HG03469 (cell line): ENCODE measurements at regions not wholly inside any gene's neighbourhood (a gene's known extent, or its start where the extent isn't known, plus 50 kb on each side); places are given as distances from the start of the nearest gene placed in this dataset.

Source experiments
- ATAC-seq: cut with Tn5 transposase; IDR thresholded peaks from one replicate; pipeline ENCODE4 v1.9.1; 2021; ENCODE audit warnings: mild to moderate bottlenecking, moderate library complexity, moderate number of reproducible peaks; ENCODE audit not compliant: unreplicated experiment

DNA sequence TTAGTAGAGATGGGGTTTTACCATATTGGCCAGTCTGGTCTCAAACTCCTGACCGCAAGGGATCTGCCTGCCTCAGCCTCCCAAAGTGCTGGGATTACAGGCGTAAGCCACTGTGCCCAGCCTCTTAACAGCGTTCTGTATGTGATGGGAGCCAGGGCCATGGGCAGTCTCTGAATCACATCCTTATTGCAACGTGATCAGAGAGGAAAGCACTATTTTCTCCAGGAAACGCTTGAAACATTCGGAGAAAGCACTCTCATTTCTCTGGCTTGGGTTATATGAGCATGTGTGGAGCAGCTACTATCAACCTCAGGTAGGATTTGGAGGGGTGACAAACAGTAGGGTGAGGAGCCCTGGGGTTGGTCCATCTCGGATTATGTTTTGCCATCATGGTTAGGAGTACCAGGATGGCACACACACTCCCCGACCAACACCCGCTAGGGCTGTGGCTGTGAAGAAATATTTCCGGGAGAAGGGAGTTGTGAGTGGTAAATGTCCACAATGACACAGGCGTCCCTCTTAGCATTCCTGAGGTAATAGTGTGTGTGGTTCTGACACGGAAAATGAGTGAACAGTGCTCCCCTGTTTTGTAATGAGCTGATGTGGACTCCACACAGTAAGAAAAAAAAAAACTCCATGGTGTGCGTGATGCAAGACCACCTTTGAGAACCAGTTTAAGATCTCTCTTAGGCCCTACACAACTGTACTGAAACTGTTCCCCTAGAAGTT is 406.2 kb upstream of the ZNF608 start:
- ATAC-seq = no peak

DNA sequence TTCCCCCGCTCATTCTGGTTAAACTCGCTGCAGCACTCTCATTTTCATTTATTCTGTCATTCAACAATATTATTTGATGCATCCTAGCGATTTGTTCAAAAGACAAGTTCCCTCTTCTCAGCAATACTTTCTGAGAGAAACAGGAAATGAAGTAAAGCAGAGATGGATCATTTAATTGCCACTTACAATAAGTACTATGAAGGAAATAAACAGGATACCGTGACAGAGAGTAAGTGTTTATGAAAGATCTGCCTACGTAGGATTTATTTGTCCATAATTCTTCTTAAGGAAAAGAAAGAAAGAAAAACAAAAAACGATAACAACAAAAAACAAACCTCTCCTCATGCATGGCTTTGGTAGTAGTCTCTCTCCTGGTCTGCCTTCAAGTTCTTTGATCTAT is 406.8 kb upstream of the ZNF608 start:
- no peak for ATAC-seq

DNA sequence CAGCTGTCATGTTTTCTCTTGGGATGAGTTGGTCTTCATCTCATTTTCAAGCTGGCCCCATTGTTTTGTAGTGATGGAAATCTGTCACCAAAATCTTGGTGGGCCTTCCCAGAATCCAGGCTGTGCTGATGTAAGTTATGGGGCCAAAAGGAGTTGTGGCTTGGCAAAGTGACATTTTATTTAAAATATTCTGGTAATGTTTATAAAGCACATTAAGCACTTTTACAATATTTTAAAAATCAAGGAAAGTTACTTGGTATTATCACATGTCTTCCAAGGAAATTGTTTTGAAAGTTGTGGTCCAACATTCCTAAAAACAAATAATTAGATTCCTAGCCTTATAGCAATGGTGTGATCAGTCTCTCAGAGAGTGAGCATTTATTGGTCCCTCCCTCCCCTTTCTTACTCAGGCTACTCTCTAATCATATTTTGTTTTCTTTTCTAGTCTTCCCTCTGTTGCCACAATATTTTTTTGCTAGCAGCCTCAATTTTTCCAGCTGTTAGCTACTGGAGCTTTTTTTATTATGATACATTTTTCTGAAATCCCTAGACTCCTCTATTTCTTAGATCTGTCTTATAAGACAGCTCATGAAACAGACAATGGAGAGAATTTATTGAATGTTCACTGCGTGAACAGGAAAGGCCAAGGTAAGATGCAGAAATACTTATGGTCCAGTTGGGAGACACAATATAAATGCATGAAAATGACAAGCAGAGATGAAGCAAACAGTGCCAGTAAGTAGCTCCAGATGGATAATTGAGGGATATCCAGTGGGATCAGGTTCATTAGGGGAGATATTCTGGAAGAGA is 408.1 kb upstream of the ZNF608 start:
- ATAC-seq = no peak

DNA sequence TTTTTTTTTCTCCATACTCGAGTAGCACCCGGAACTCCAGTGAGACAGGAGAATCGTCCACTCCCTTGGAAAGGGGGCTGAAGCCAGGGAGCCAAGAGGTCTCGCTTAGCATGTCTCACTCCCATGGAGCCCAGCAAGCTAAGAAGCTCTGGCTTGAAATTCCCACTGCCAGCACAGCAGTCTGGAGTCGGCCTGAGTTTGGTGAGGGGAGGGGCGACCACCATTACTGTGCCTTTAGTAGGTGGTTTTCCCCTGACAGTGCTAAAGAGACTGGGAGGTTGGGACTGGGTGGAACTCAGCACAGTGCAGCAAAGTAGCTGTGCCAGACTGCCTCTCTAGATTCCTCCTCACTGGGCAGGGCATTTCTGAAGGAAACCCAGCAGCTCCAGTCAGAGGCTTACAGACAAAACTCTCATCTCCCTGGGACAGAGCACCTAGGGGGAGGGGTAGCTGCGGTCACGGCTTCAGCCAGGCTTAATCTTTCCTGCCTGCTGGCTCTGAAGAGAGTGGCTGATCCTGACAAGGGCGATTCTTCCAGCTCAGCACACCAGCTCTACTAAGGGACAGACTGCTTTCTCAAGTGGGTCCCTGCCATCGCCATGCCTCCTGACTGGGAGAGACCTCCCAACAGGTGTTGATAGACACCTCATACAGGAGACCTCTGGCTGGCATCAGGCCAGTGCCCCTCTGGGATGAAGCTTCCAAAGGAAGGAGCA is 414.5 kb upstream of the ZNF608 start:
- ATAC-seq = no peak

DNA sequence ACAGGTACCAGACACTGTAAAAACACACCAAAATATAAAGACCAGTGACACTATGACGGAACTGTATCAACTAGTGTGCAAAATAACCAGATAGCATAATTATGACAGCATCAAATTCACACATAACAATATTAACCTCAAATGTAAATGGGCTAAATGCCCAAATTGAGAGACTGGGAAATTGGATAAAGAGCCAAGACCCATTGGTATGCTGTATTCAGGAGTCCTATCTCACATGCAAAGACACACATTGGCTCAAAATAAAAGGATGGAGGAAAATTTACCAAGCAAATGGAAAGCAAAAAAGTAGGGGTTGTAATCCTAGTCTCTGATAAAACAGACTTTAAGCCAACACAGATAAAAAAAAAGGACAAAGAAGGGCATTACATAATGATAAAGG is 416.3 kb upstream of the ZNF608 start:
- no peak for ATAC-seq

DNA sequence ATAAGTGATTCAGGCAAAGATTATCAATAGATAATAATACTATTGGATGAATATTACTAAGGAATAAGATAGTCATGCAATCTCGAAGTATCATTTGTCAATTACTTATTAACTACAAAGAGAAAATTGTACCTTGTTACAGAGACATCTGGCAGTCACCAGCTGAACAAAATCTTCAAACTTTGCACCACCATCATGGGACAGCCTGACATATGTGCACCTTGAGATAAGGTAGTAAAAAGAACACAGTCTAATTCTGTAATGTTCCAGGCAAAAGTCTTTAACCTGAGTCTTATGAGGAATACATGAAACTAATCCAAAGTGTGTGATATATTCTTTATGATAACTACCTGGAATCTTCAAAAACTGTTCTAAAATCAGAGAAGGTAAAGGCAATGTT is 423.0 kb upstream of the ZNF608 start:
- ATAC-seq = no peak

DNA sequence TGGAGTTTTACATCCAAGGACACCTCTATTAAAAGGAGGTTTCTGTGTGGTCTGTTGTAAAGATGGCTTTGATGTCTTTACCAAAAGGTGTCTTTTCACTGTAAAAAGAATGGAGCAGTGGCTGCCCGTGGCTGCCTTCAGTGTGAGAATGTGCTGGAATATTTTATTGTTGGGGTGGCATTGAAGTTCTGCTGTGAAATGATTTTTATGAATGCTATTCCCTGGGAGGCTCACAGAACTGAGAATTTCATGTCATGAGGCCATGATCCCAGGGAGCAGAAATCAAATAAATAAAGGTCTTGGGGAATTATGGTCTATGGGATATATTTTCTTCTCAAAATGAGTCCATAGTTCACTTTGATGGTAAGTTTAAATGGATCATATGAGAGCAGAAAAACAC is 425.2 kb upstream of the ZNF608 start:
- ATAC-seq = no peak

DNA sequence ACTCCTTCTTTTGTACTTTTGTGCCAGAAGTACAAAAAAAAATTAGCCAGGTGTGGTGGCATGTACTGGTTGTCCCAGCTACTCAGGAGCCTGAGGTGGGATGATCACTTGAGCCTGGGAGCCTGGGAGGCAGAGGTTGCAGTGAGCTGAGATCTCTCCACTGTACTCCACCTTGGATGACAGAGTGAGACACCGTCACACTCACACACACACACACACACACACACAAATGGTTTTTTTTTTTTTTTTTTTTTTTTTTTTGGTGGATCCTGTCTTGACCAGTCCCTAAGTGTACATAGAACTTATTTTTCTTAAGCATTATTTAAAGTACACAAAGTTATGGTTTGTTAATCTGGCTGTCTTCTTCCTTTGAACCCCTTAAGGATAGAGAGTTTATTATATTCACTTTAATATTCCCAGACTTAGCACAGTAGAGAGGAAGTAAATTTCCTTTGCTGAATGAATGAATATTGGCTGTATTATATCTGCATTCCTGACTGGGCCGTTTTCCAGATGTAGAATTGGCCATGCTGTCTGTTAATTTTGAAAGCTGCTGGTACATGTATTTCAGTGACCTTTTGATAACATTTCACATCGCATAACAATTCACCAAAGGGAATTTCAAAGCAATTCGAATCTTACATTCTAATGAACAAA is 429.0 kb upstream of the ZNF608 start:
- no peak for ATAC-seq

DNA sequence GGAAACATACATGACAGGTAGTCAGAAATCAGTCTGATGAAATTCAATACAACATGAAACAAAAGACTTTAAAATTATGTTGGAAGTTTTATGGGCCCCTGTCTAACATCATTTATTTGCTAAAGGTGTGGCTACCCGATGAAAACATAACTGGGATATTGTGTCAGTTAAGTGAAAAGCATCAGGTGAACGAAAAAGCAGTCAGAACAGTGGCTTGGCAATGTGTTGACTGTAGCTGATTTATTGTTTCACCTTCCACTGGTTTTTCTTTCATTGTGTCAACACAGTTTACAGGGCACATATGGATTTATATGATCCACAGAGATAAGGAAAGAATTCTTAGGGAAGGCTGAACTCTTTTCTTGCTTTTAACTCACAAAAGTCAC is 429.6 kb upstream of the ZNF608 start:
- ATAC-seq = no peak

DNA sequence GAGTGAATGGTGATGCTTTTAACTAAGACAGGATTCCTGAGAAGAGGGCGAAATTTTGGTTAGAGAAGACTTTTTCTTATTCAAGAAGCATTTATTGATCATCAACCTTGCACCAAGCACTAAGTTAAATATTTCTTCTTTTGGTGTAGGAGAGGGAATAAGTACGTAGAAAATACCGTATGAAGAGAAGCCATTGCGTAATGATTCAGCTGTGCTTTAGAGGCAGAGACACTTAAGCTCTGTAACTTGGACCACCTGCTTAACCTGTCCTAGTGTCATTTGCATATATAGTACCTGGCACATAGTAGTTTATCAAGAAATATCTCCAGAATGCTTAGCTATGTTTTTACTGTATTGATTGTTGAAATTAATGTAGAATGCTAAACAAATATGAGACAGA is 430.9 kb upstream of the ZNF608 start:
- ATAC-seq = no peak

DNA sequence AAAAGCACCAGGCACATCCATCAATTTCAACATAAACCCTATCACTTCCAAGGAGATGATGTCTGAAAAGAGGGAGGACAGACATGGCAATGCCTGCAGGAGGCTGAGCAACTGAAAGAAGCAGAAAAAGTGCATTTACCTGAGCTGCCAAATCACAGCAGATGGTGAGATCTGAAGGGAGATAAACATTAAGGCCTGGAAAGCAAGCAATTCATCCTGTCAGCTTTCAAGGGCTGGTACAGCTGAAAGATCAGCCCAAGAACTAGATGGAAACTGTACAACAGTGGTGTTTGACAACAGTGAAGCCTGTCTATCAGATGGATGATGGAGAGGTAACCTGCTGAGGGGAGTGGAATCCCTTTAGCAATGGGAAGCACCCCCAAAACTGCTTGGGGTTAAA is 433.2 kb upstream of the ZNF608 start:
- no peak for ATAC-seq

DNA sequence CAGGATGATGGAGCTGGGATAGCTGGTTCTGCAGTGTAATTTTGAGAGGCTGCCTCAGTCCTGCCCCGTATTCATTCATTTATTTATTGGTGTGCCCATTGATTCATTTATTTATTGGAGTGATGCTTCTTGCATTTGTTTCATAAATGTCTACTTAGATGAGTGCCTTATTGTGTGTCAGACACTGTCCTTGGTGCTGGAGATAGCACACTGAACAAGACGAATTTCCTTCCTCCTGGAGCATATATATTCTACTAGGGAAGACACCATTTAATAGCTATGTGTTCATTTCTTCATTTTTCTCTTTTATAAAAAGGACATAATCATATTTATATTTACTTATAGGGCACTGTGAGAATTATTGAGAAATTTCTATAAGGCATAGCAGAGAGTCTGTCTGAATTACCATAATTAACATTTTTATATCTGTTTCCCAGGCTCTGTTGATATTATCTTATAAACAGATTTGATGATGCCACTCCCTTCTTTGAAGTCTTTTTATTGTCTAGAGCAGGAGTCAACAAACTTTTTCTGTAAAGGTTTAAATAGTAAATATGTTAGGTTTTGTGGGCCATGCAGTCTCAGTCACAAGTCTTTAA is 433.9 kb upstream of the ZNF608 start:
- no peak for ATAC-seq

DNA sequence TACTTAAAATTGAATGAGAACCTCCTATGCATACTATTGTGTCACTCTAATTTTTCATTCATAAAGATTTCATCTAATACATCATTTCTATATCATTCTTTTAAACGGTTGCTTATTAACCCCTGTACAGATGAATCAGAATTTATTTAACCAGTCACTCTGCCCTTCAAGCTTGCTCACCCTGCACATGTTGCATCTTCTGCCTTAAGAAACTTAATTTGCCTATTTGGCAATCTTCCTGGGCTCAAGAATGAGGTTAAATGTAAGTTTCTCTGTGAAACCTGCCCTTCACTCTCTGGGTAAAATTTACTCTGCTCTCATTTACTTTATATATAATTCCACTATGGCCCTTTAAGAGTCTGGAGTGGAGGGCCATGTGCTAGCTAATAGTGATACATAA is 434.7 kb upstream of the ZNF608 start:
- no peak for ATAC-seq

DNA sequence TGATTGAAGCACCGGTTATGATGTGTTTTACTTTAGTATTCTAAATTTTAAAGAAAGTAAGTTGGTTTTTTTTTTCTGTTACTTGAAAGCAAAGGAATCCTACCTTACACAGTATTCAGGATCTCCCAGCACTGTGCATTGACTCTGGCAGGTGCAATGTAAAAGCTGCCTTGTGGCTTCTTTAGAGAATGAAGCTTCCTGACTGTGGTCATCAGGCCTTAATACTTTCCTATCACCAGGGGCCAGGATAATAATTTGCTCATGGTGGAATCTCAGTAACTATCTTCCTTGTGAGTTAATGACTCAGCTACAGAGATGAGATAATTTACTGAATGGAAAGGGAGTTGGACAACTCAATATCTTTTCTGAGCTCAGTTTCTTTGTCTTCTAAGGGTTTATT is 435.5 kb upstream of the ZNF608 start:
- ATAC-seq = no peak

DNA sequence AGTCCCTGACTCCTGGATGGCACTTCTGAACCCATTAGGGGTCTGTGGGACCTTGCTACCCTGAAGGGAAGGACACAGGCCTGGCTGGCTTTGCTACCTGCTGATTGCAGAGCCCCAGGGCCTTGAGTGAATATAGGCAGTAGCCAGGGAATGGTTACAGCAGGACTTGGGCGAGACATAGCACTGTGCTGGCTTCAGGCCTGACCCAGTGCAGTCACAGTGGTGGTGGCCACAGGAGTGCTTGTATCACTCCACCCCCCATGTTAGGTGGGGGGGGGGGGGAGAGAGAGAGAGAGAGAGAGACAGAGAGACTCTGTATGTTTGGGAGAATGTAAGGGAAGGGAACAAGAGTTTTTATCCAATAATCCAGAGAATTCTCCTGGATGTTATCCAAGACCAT is 439.3 kb upstream of the ZNF608 start:
- no peak for ATAC-seq

DNA sequence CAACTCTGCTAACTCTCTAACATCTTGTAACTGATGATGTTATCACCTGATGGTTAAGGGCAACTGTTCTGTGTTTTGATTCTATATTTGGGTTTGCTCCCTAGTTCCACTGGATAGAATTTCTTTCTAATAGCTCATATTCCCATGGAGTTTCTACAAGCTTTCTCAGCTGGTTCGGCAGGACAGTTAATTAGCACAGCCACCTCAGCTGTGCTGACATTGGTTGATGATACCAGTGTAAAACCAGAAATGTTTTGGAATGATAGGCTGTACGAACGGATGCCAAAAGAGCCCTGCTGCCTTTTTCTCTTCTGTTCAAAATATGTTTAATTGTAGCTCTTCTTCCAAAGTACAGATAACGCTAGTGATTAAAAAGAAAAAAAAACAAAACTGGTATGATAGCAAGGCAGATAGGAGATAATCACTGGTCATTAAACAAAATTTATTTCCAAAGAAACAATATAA is 440.5 kb upstream of the ZNF608 start:
- no peak for ATAC-seq

DNA sequence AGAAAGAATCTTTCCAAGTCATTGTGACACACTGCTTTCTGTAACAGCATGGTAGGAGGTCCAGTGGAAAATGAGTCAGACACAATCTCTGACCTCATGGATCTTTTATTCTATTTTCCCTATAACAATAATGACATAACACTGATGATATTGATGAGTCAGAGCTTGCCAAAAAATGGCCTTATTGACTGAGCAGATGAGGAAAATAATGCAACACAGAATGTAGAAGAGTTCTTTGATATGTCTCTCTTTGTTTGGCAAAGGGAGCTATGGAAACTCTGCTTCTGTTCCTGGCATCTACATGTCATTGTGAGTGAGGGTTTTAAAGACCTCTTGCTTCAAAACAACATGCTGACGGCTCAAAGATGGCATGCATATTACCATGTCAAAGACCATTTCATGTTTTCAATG is 443.1 kb upstream of the ZNF608 start:
- ATAC-seq = no peak

DNA sequence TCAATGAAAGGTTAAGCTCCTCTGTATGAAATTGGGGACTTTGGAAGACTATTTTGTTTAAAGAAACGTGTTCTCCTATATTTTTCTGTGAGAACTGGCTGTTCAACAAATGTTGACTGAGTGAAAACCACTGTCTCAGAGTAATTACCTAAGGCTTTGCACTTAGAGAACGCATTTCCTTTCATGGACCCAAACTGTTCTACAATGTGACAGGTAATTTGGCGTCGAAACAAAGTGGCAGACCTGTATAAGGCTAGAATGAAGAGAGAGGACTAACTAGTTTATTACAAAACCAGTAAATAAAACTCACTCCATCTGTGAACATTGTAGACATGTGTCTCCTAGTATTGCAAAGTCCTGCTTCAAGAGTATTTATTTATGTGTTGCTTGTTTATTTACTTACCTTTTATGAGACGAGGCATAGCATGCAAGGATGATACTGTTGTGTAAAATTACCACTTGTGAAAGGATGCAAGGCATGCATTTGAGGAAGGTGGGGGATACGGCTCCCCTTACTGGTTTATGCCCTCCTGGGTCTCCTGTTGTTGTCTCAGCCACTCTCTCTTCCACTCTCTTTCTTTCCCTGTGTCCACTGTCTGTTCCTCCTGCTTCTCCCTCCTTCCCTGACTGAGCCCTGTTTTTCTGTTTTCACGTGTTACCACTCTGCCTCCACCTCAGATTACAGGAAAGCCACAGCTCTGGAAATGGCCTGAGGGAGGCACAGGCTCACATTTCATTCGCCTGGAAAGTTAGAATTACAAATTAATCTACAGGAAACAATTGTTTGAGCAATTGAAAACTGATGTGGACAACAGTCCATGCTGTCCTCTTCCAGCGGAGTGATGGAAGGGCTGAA is 444.0 kb upstream of the ZNF608 start:
- ATAC-seq = no peak

DNA sequence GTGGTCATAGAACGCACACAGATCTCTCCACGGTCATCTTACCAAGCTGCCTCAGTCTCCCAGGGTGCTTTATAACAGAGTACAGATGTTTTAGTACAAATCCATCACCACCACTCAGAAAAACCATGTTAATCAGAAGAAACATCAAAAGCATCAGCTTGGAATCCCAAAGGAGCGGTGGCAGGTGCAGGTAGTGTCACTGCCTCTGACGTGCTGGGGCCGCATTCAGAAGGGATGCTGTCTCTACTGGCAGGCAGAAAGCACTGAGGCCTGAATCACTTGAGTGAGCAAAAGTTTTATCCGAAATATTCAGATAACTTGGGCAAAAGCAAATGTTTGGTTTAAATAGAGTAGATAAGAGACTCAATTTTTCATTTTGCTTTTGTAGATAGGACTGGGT is 448.4 kb upstream of the ZNF608 start:
- no peak for ATAC-seq
